ENCODE measurements at regions not wholly inside any gene's neighbourhood (a gene's known extent, or its start where the extent isn't known, plus 50 kb on each side); places are given as distances from the start of the nearest gene placed in this dataset.

DNA sequence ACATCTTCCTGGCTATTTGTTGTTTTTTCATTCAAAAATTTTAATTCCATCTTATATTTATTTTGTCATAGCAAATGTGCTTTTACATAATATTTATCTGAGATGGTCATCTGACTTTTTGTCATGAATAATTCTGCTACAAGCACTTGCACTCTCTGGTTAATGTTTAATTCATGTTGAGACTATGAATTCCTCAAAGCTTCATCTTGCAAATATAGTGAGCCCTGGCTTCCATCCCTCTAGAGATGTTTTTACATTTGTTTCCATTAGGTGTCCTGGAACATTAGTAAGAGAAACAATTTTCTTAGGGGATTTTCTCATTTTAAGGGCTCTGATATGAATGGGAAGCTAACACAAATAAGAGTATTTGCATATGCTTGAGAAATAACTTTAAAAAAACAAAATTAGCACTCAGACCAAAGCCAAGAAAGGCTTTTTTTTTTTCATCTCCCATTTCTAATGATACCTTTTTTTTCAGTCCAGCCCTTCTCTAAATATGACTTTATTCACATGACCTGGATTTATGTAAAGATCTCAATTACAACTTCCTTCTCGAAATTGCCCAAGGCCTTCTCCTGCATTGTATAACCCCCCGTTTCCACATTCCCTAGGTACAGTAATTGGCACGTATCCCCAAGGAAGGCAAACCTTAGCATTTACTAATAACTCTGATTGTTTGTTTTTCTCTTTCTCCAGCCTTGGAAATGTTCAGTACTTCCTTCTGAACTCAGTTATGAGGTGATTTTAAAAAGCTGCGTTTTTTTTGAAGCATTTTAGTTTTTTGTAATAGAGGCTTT lies 797.0 kb upstream of the GJE1 start:
- no peak for DNase-seq (ENCODE audit: low read depth)
- TF ChIP-seq MYC (IDR thresholded peaks at IDR 0.05; ENCODE audit: low read depth, low read length) (no peak), POLR2A (IDR thresholded peaks at IDR 0.05; ENCODE audit: extremely low read depth, insufficient read length) (no peak)
- TF ChIP-seq, protein P1, sequence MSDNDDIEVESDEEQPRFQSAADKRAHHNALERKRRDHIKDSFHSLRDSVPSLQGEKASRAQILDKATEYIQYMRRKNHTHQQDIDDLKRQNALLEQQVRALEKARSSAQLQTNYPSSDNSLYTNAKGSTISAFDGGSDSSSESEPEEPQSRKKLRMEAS (IDR thresholded peaks at IDR 0.05; ENCODE audit: low read depth, low read length): no peak
- TF ChIP-seq, protein P2, sequence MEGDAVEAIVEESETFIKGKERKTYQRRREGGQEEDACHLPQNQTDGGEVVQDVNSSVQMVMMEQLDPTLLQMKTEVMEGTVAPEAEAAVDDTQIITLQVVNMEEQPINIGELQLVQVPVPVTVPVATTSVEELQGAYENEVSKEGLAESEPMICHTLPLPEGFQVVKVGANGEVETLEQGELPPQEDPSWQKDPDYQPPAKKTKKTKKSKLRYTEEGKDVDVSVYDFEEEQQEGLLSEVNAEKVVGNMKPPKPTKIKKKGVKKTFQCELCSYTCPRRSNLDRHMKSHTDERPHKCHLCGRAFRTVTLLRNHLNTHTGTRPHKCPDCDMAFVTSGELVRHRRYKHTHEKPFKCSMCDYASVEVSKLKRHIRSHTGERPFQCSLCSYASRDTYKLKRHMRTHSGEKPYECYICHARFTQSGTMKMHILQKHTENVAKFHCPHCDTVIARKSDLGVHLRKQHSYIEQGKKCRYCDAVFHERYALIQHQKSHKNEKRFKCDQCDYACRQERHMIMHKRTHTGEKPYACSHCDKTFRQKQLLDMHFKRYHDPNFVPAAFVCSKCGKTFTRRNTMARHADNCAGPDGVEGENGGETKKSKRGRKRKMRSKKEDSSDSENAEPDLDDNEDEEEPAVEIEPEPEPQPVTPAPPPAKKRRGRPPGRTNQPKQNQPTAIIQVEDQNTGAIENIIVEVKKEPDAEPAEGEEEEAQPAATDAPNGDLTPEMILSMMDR (IDR thresholded peaks at IDR 0.05; ENCODE audit: low read depth, low read length): no peak
- no peak overlapping the region for H3K4me3 ChIP-seq (ENCODE audit: low read depth, low read length)

GRCh38 chr6:141326925-141327324 lies 805.8 kb upstream of the GJE1 start:
- H3K4me3 ChIP-seq (ENCODE audit: low read depth, low read length): no peak overlapping the region
- DNase-seq (ENCODE audit: low read depth): no peak
- TF ChIP-seq MYC (IDR thresholded peaks at IDR 0.05; ENCODE audit: low read depth, low read length) (no peak), POLR2A (IDR thresholded peaks at IDR 0.05; ENCODE audit: extremely low read depth, insufficient read length) (no peak)
- TF ChIP-seq, protein P1 (IDR thresholded peaks at IDR 0.05; ENCODE audit: low read depth, low read length): no peak

DNA sequence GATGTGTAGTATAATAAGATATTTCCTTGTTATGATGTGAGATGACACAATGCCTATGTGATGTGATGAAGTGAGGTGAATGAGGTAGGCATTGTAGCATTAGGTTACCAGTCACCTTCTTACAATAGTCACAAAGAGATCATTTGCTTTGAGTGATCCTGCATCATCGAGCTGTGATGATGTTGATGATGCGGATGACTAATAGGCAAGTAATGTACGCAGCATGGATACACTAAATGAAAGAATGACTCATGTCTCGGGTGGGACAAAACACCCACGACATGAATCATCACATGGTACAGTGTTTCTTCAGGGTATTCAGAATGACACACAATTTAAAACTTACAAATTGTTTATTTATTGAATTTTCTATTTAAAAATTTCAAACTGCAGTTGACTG lies 806.3 kb upstream of the GJE1 start:
- TF ChIP-seq POLR2A (IDR thresholded peaks at IDR 0.05; ENCODE audit: extremely low read depth, insufficient read length) (no peak), MYC (IDR thresholded peaks at IDR 0.05; ENCODE audit: low read depth, low read length) (no peak)
- TF ChIP-seq, protein P1 (IDR thresholded peaks at IDR 0.05; ENCODE audit: low read depth, low read length): no peak
- TF ChIP-seq, protein P2 (IDR thresholded peaks at IDR 0.05; ENCODE audit: low read depth, low read length): no peak
- peak; percentile 44 for DNase-seq (ENCODE audit: low read depth)
- H3K4me3 ChIP-seq (ENCODE audit: low read depth, low read length): no peak overlapping the region

- TF ChIP-seq MYC (IDR thresholded peaks at IDR 0.05; ENCODE audit: low read depth, low read length): no peak
- TF ChIP-seq, protein P2 (IDR thresholded peaks at IDR 0.05; ENCODE audit: low read depth, low read length): no peak
- TF ChIP-seq POLR2A (IDR thresholded peaks at IDR 0.05; ENCODE audit: extremely low read depth, insufficient read length): no peak
- TF ChIP-seq, protein P1 (IDR thresholded peaks at IDR 0.05; ENCODE audit: low read depth, low read length): no peak
- DNase-seq (ENCODE audit: low read depth): no peak
- no peak overlapping the region for H3K4me3 ChIP-seq (ENCODE audit: low read depth, low read length)
Observed at GRCh38 chr6:141321493-141322347, 811.0 kb upstream of the GJE1 start.

- H3K4me3 ChIP-seq (ENCODE audit: low read depth, low read length): no peak overlapping the region
- TF ChIP-seq, protein P1 (IDR thresholded peaks at IDR 0.05; ENCODE audit: low read depth, low read length): no peak
- no peak for TF ChIP-seq POLR2A (IDR thresholded peaks at IDR 0.05; ENCODE audit: extremely low read depth, insufficient read length)
- TF ChIP-seq, protein P2 (IDR thresholded peaks at IDR 0.05; ENCODE audit: low read depth, low read length): no peak
- TF ChIP-seq MYC (IDR thresholded peaks at IDR 0.05; ENCODE audit: low read depth, low read length): no peak
- DNase-seq (ENCODE audit: low read depth): no peak
Observed at GRCh38 chr6:141316236-141316635, 816.5 kb upstream of the GJE1 start.
